Lower lobe of right lung (tissue), 2 donors: ENCODE measurements at regions not wholly inside any gene's neighbourhood (a gene's known extent, or its start where the extent isn't known, plus 50 kb on each side); places are given as distances from the start of the nearest gene placed in this dataset.

ENCODE experiments used
- ATAC-seq, 2 donors: fragments of 200-7000 bp; cut with Tn5 transposase; one replicate each; pipeline ENCODE4 v1.9.1; 2020 to 2022; ENCODE audit warnings: mild to moderate bottlenecking in 2 of 2, moderate library complexity in 2 of 2
- DNase-seq: peaks from one replicate; pipeline ENCODE4 v3.0.0-alpha.2; 2020
- H3K27ac ChIP-seq: fragments of 200-600 bp; one replicate; pipeline ENCODE4 v1.8.0; 2022
- H3K27me3 ChIP-seq: fragments of 200-600 bp; one replicate; pipeline ENCODE4 v1.8.0; 2022; ENCODE audit warnings: low read depth
- H3K36me3 ChIP-seq: fragments of 200-600 bp; one replicate; pipeline ENCODE4 v1.8.0; 2022; ENCODE audit warnings: mild to moderate bottlenecking
- H3K4me1 ChIP-seq: fragments of 200-600 bp; one replicate; pipeline ENCODE4 v1.8.0; 2022
- H3K4me3 ChIP-seq: fragments of 200-600 bp; one replicate; pipeline ENCODE4 v1.8.0; 2022; ENCODE audit warnings: mild to moderate bottlenecking
- H3K9me3 ChIP-seq: fragments of 200-600 bp; one replicate; pipeline ENCODE4 v1.8.0; 2022
- intact Hi-C: fragments of 100-400 bp; cut with DNase I; formaldehyde crosslinking; loops from one replicate; pipeline ENCODE4 v1.11.0; 2022
- TF ChIP-seq, protein P1 (sequence below): fragments of 200-600 bp; IDR thresholded peaks from one replicate; pipeline ENCODE4 v1.8.0; 2022; ENCODE audit warnings: antibody characterized with exemption, mild to moderate bottlenecking
- donor health status: DM: no; HTN: yes; CAD: no; lungs with severe emphysema.

DNA sequence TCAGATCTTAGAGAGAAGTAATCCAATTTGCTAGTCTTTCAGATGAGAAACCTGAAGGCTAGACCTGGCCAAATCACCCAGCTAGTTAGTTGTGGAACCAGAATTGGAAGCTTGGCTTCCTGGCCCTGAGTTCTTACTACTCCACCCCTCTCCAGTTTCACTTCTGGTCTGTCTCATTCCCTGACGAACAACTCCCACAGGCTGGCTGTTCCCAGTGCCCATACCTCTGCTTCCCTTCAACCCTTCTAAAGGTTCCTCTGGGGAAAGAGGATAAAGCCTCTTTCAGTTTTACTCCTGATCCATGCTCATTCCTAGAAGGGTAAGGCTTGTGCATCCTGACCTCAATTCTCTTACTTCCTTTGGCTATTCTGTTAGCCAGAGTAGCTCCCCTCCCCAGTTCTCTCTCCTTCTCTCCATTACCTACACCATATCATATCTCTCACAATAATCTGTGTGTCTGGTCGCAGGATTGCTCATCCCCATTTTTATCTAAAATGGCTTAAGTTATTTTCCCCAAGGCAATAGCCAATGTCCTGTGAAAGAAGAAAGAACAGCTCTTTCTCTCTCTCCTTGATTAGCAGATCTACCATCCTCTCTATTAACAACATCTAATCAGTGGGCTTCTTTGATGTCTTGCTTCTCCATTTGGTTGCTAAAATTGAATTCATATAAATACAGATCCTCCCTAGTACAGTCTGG lies 155.0 kb upstream of the MAOA start:
- intact Hi-C loops = no loop called here
- ATAC-seq = no peak

DNA sequence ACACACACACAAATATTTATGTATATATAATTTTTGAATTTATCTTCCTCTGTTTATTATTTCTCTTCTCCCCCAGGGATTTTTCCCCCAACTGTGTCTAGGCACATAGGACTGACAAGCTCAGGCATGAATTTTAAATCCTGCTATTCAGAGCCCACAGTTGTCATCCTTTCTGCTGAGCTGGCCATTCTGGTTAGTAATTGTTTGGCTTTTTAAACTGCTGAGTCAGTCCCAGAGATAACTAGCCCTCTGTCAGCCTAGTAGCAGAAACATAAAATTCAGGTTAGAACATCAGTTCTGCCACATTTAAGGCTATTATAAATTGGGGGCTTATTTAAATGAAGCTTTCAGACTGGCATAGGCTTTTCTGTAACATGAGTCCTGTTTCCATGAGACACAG lies 151.7 kb upstream of the MAOA start:
- no peaks in the 10 kb centered on the region for H3K4me1 ChIP-seq
- DNase-seq (no peak), ATAC-seq (no peak)
- H3K36me3 ChIP-seq = no peaks in the 10 kb centered on the region
- no peak overlapping the region for H3K27ac ChIP-seq
- H3K4me3 ChIP-seq = no peak overlapping the region
- no peaks in the 10 kb centered on the region for H3K27me3 ChIP-seq
- TF ChIP-seq, protein P1, sequence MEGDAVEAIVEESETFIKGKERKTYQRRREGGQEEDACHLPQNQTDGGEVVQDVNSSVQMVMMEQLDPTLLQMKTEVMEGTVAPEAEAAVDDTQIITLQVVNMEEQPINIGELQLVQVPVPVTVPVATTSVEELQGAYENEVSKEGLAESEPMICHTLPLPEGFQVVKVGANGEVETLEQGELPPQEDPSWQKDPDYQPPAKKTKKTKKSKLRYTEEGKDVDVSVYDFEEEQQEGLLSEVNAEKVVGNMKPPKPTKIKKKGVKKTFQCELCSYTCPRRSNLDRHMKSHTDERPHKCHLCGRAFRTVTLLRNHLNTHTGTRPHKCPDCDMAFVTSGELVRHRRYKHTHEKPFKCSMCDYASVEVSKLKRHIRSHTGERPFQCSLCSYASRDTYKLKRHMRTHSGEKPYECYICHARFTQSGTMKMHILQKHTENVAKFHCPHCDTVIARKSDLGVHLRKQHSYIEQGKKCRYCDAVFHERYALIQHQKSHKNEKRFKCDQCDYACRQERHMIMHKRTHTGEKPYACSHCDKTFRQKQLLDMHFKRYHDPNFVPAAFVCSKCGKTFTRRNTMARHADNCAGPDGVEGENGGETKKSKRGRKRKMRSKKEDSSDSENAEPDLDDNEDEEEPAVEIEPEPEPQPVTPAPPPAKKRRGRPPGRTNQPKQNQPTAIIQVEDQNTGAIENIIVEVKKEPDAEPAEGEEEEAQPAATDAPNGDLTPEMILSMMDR = no peak
- intact Hi-C loops = no loop called here
- no peaks in the 10 kb centered on the region for H3K9me3 ChIP-seq

More for the DNA sequence above, 155.0 kb upstream of the MAOA start:
- DNase-seq = no peak
- H3K27me3 ChIP-seq = no peaks in the 10 kb centered on the region
- no peak overlapping the region for H3K27ac ChIP-seq
- no peaks in the 10 kb centered on the region for H3K4me1 ChIP-seq
- TF ChIP-seq, protein P1 = no peak
- no peak overlapping the region for H3K4me3 ChIP-seq
- no peaks in the 10 kb centered on the region for H3K9me3 ChIP-seq
- H3K36me3 ChIP-seq = no peaks in the 10 kb centered on the region

- no peak for DNase-seq
- intact Hi-C loops = no loop called here
- ATAC-seq = no peak
Observed at GRCh38 chrX:43505769-43506168, 150.3 kb upstream of the MAOA start.

GRCh38 chrX:43508694-43509093 lies 147.4 kb upstream of the MAOA start:
- ATAC-seq = no peak

More at GRCh38 chrX:43505769-43506168, 150.3 kb upstream of the MAOA start:
- no peak overlapping the region for H3K27ac ChIP-seq
- no peaks in the 10 kb centered on the region for H3K9me3 ChIP-seq
- TF ChIP-seq, protein P1 = no peak
- no peaks in the 10 kb centered on the region for H3K4me1 ChIP-seq
- H3K27me3 ChIP-seq = no peaks in the 10 kb centered on the region
- no peaks in the 10 kb centered on the region for H3K36me3 ChIP-seq
- H3K4me3 ChIP-seq = no peak overlapping the region

GRCh38 chrX:43510209-43510608 lies 145.9 kb upstream of the MAOA start:
- Histone ChIP-seq H3K4me3 (no peak overlapping the region), H3K9me3 (no peaks in the 10 kb centered on the region), H3K27ac (no peak overlapping the region), H3K36me3 (no peaks in the 10 kb centered on the region), H3K27me3 (no peaks in the 10 kb centered on the region), H3K4me1 (no peaks in the 10 kb centered on the region)
- DNase-seq (no peak), ATAC-seq (peak in 1 of 2 donors; percentile 54)
- TF ChIP-seq, protein P1 = no peak
- intact Hi-C loops = no loop called here

More at GRCh38 chrX:43508694-43509093, 147.4 kb upstream of the MAOA start:
- DNase-seq = no peak
- intact Hi-C loops = no loop called here
- Histone ChIP-seq H3K4me3 (no peak overlapping the region), H3K27me3 (no peaks in the 10 kb centered on the region), H3K27ac (no peak overlapping the region), H3K4me1 (no peaks in the 10 kb centered on the region), H3K36me3 (no peaks in the 10 kb centered on the region), H3K9me3 (no peaks in the 10 kb centered on the region)
- TF ChIP-seq, protein P1 = no peak
